ENCODE measurements at regions not wholly inside any gene's neighbourhood (a gene's known extent, or its start where the extent isn't known, plus 50 kb on each side); places are given as distances from the start of the nearest gene placed in this dataset.

- TF ChIP-seq CTCF (IDR thresholded peaks at IDR 0.05; ENCODE audit: insufficient read depth, low read length) = no peak
- TF ChIP-seq GABPA (IDR thresholded peaks at IDR 0.05; ENCODE audit: low read depth) = no peak
These were observed 94.2 kb upstream of the FAM3C start for GRCh38 chr7:121490309-121490708.
